ENCODE measurements at regions not wholly inside any gene's neighbourhood (a gene's known extent, or its start where the extent isn't known, plus 50 kb on each side); places are given as distances from the start of the nearest gene placed in this dataset.

GRCh38 chr9:81776834-81777233 lies 87.5 kb upstream of the TLE1 start:
- TF ChIP-seq POLR2A (IDR thresholded peaks at IDR 0.05) (no peak), CTCF (IDR thresholded peaks at IDR 0.05) (no peak)

Measured in Peyer's patch (tissue), 4 donors.